ENCODE measurements at regions not wholly inside any gene's neighbourhood (a gene's known extent, or its start where the extent isn't known, plus 50 kb on each side); places are given as distances from the start of the nearest gene placed in this dataset.

GRCh38 chr20:51097351-51098120, 74.6 kb upstream of the KCNG1 start:
- Histone ChIP-seq H3K4me1 (ENCODE audit: control insufficient read depth in 1 of 2, insufficient read depth in 2 of 2, low read length in 2 of 2) (no peaks in the 10 kb centered on the region), H3K27me3 (ENCODE audit: control insufficient read depth in 1 of 2, insufficient read depth in 2 of 2, low read length in 1 of 2) (no peaks in the 10 kb centered on the region), H3K9me3 (ENCODE audit: control insufficient read depth, low read length) (peaks cover 4% of the 10 kb centered on the region), H3K27ac (ENCODE audit: low read depth in 1 of 2, low read length in 2 of 2) (no peak overlapping the region), H3K36me3 (ENCODE audit: control insufficient read depth in 1 of 2, insufficient read depth in 2 of 2, low read length in 1 of 2) (no peaks in the 10 kb centered on the region), H3K4me3 (ENCODE audit: low read length in 2 of 2) (no peak overlapping the region)
- intact Hi-C loops (cut with DNase I): no loop called here
- DNase-seq (no peak), ATAC-seq (ENCODE audit: low FRiP score) (no peak)
- 81 to 88% methylated on average over 8 of the region's 8 CpGs for WGBS, 2 donors

- DNase-seq: no peak
- Histone ChIP-seq H3K27ac (ENCODE audit: low read depth in 1 of 2, low read length in 2 of 2) (no peak overlapping the region), H3K4me1 (ENCODE audit: control insufficient read depth in 1 of 2, insufficient read depth in 2 of 2, low read length in 2 of 2) (no peaks in the 10 kb centered on the region), H3K27me3 (ENCODE audit: control insufficient read depth in 1 of 2, insufficient read depth in 2 of 2, low read length in 1 of 2) (no peaks in the 10 kb centered on the region), H3K36me3 (ENCODE audit: control insufficient read depth in 1 of 2, insufficient read depth in 2 of 2, low read length in 1 of 2) (no peaks in the 10 kb centered on the region), H3K4me3 (ENCODE audit: low read length in 2 of 2) (no peak overlapping the region), H3K9me3 (ENCODE audit: control insufficient read depth, low read length) (peaks cover 4% of the 10 kb centered on the region)
- intact Hi-C loops (cut with DNase I): no loop called here
- ATAC-seq (ENCODE audit: low FRiP score): no peak
- WGBS, 2 donors: 76 to 77% methylated on average over 13 of the region's 13 CpGs
Measured at GRCh38 chr20:51096582-51097267, 73.8 kb upstream of the KCNG1 start.

GRCh38 chr20:51095633-51096521, 73.0 kb upstream of the KCNG1 start:
- Histone ChIP-seq H3K4me1 (ENCODE audit: control insufficient read depth in 1 of 2, insufficient read depth in 2 of 2, low read length in 2 of 2) (no peaks in the 10 kb centered on the region), H3K4me3 (ENCODE audit: low read length in 2 of 2) (no peak overlapping the region), H3K27me3 (ENCODE audit: control insufficient read depth in 1 of 2, insufficient read depth in 2 of 2, low read length in 1 of 2) (no peaks in the 10 kb centered on the region), H3K27ac (ENCODE audit: low read depth in 1 of 2, low read length in 2 of 2) (no peak overlapping the region), H3K9me3 (ENCODE audit: control insufficient read depth, low read length) (no peaks in the 10 kb centered on the region), H3K36me3 (ENCODE audit: control insufficient read depth in 1 of 2, insufficient read depth in 2 of 2, low read length in 1 of 2) (no peaks in the 10 kb centered on the region)
- intact Hi-C loops (cut with DNase I): no loop called here
- no peak for ATAC-seq (ENCODE audit: low FRiP score)
- WGBS, 2 donors: 57 to 70% methylated on average over 7 of the region's 7 CpGs
- DNase-seq: no peak

- H3K27me3 ChIP-seq (ENCODE audit: control insufficient read depth in 1 of 2, insufficient read depth in 2 of 2, low read length in 1 of 2): no peaks in the 10 kb centered on the region
Measured at GRCh38 chr20:51094221-51094620, 71.3 kb upstream of the KCNG1 start.

GRCh38 chr20:51093240-51093763, 70.4 kb upstream of the KCNG1 start:
- ATAC-seq (ENCODE audit: low FRiP score) (no peak), DNase-seq (no peak)
- Histone ChIP-seq H3K4me3 (ENCODE audit: low read length in 2 of 2) (no peak overlapping the region), H3K27ac (ENCODE audit: low read depth in 1 of 2, low read length in 2 of 2) (no peak overlapping the region), H3K4me1 (ENCODE audit: control insufficient read depth in 1 of 2, insufficient read depth in 2 of 2, low read length in 2 of 2) (no peaks in the 10 kb centered on the region), H3K36me3 (ENCODE audit: control insufficient read depth in 1 of 2, insufficient read depth in 2 of 2, low read length in 1 of 2) (no peaks in the 10 kb centered on the region), H3K9me3 (ENCODE audit: control insufficient read depth, low read length) (peaks cover 3% of the 10 kb centered on the region), H3K27me3 (ENCODE audit: control insufficient read depth in 1 of 2, insufficient read depth in 2 of 2, low read length in 1 of 2) (no peaks in the 10 kb centered on the region)
- intact Hi-C loops (cut with DNase I): no loop called here
- WGBS, 2 donors: 66 to 67% methylated on average over 7 of the region's 7 CpGs

More at GRCh38 chr20:51094221-51094620, 71.3 kb upstream of the KCNG1 start:
- no peaks in the 10 kb centered on the region for H3K36me3 ChIP-seq (ENCODE audit: control insufficient read depth in 1 of 2, insufficient read depth in 2 of 2, low read length in 1 of 2)
- no peaks in the 10 kb centered on the region for H3K4me1 ChIP-seq (ENCODE audit: control insufficient read depth in 1 of 2, insufficient read depth in 2 of 2, low read length in 2 of 2)
- no peak overlapping the region for H3K4me3 ChIP-seq (ENCODE audit: low read length in 2 of 2)
- ATAC-seq (ENCODE audit: low FRiP score): no peak
- H3K9me3 ChIP-seq (ENCODE audit: control insufficient read depth, low read length): no peaks in the 10 kb centered on the region
- WGBS, 2 donors: 28 to 36% methylated on average over 4 of the region's 4 CpGs
- no peak overlapping the region for H3K27ac ChIP-seq (ENCODE audit: low read depth in 1 of 2, low read length in 2 of 2)
- no peak for DNase-seq
- intact Hi-C loops (cut with DNase I): no loop called here

GRCh38 chr20:51092338-51092737, 69.4 kb upstream of the KCNG1 start:
- WGBS, 2 donors: 6 to 8% methylated on average over 4 of the region's 4 CpGs
- intact Hi-C loops (cut with DNase I): no loop called here
- peaks cover 3% of the 10 kb centered on the region for H3K9me3 ChIP-seq (ENCODE audit: control insufficient read depth, low read length)
- ATAC-seq (ENCODE audit: low FRiP score): no peak
- no peak overlapping the region for H3K4me3 ChIP-seq (ENCODE audit: low read length in 2 of 2)
- no peaks in the 10 kb centered on the region for H3K27me3 ChIP-seq (ENCODE audit: control insufficient read depth in 1 of 2, insufficient read depth in 2 of 2, low read length in 1 of 2)
- H3K27ac ChIP-seq (ENCODE audit: low read depth in 1 of 2, low read length in 2 of 2): no peak overlapping the region
- DNase-seq: no peak
- no peaks in the 10 kb centered on the region for H3K4me1 ChIP-seq (ENCODE audit: control insufficient read depth in 1 of 2, insufficient read depth in 2 of 2, low read length in 2 of 2)
- no peaks in the 10 kb centered on the region for H3K36me3 ChIP-seq (ENCODE audit: control insufficient read depth in 1 of 2, insufficient read depth in 2 of 2, low read length in 1 of 2)

- ATAC-seq (ENCODE audit: low FRiP score): no peak
- H3K4me3 ChIP-seq (ENCODE audit: low read length in 2 of 2): no peak overlapping the region
- DNase-seq: no peak
- 26 to 28% methylated on average over 12 of the region's 12 CpGs for WGBS, 2 donors
- peaks cover 3% of the 10 kb centered on the region for H3K9me3 ChIP-seq (ENCODE audit: control insufficient read depth, low read length)
- no peak overlapping the region for H3K27ac ChIP-seq (ENCODE audit: low read depth in 1 of 2, low read length in 2 of 2)
- no peaks in the 10 kb centered on the region for H3K4me1 ChIP-seq (ENCODE audit: control insufficient read depth in 1 of 2, insufficient read depth in 2 of 2, low read length in 2 of 2)
- H3K36me3 ChIP-seq (ENCODE audit: control insufficient read depth in 1 of 2, insufficient read depth in 2 of 2, low read length in 1 of 2): no peaks in the 10 kb centered on the region
- intact Hi-C loops (cut with DNase I): no loop called here
- no peaks in the 10 kb centered on the region for H3K27me3 ChIP-seq (ENCODE audit: control insufficient read depth in 1 of 2, insufficient read depth in 2 of 2, low read length in 1 of 2)
Measured at GRCh38 chr20:51091406-51092195, 68.7 kb upstream of the KCNG1 start.

- no peaks in the 10 kb centered on the region for H3K27me3 ChIP-seq (ENCODE audit: control insufficient read depth in 1 of 2, insufficient read depth in 2 of 2, low read length in 1 of 2)
- no peaks in the 10 kb centered on the region for H3K4me1 ChIP-seq (ENCODE audit: control insufficient read depth in 1 of 2, insufficient read depth in 2 of 2, low read length in 2 of 2)
- no peak overlapping the region for H3K4me3 ChIP-seq (ENCODE audit: low read length in 2 of 2)
- H3K27ac ChIP-seq (ENCODE audit: low read depth in 1 of 2, low read length in 2 of 2): no peak overlapping the region
- ATAC-seq (ENCODE audit: low FRiP score): no peak
- intact Hi-C loops (cut with DNase I): no loop called here
- no peak for DNase-seq
- H3K9me3 ChIP-seq (ENCODE audit: control insufficient read depth, low read length): peaks cover 3% of the 10 kb centered on the region
- no peaks in the 10 kb centered on the region for H3K36me3 ChIP-seq (ENCODE audit: control insufficient read depth in 1 of 2, insufficient read depth in 2 of 2, low read length in 1 of 2)
- WGBS, 2 donors: 81 to 87% methylated on average over 1 of the region's 1 CpG
Measured at GRCh38 chr20:51089840-51090239, 66.9 kb upstream of the KCNG1 start.

All from aorta (tissue), 5 donors.